ENCODE measurements at regions not wholly inside any gene's neighbourhood (a gene's known extent, or its start where the extent isn't known, plus 50 kb on each side); places are given as distances from the start of the nearest gene placed in this dataset.

DNA sequence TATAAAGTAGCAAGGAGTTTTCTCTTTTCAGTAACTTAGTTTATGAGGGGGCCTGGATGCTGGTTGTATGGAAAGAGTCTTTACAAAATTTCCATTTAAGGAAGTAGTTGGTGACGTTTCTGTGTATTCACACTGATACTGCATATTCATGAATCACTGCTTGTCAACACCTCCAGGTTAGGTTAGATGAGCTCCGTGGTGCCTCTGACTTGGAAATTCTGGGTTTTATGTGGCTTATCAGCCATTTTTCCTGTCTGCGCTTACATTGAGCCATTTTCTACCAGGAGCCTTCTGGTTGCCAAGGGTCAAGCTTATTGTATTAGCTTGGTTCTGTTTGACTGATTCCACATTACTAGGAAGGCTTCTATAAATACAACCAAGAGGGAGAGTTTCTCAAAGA lies 128.3 kb downstream of the SLC28A3 start:
- no peaks in the 10 kb centered on the region for H3K9me3 ChIP-seq
- 69 to 74% methylated on average over 3 of the region's 3 CpGs for WGBS, 2 donors
- H3K36me3 ChIP-seq = no peaks in the 10 kb centered on the region
- DNase-seq = no peak
- intact Hi-C loops (cut with DNase I) = no loop called here
- no peaks in the 10 kb centered on the region for H3K4me1 ChIP-seq
- H3K4me3 ChIP-seq = no peak overlapping the region
- TF ChIP-seq, protein P1, sequence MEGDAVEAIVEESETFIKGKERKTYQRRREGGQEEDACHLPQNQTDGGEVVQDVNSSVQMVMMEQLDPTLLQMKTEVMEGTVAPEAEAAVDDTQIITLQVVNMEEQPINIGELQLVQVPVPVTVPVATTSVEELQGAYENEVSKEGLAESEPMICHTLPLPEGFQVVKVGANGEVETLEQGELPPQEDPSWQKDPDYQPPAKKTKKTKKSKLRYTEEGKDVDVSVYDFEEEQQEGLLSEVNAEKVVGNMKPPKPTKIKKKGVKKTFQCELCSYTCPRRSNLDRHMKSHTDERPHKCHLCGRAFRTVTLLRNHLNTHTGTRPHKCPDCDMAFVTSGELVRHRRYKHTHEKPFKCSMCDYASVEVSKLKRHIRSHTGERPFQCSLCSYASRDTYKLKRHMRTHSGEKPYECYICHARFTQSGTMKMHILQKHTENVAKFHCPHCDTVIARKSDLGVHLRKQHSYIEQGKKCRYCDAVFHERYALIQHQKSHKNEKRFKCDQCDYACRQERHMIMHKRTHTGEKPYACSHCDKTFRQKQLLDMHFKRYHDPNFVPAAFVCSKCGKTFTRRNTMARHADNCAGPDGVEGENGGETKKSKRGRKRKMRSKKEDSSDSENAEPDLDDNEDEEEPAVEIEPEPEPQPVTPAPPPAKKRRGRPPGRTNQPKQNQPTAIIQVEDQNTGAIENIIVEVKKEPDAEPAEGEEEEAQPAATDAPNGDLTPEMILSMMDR (IDR thresholded peaks at IDR 0.05) = no peak
- TF ChIP-seq POLR2A (IDR thresholded peaks at IDR 0.05) = no peak
- no peak overlapping the region for H3K27ac ChIP-seq
- no peaks in the 10 kb centered on the region for H3K27me3 ChIP-seq

DNA sequence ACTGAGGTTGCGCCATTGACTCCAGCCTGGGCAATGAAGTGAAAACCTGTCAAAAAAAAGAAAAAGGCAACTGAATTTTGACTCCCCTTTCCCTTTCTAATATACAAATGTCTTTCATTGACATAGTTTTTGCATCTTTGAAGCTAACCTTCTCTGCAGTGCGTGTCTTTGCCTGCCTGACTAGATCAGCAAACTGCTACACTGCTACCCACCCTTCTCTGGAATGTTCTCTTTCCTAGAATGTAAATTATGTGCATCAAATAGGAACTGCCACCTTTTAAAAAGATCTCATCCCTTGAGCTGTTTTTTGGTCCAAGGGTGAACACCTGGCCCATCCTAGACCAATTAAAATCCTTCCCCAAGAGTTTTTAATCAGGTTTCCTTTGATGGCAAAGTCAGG lies 127.6 kb downstream of the SLC28A3 start:
- H3K4me3 ChIP-seq = no peak overlapping the region
- no peaks in the 10 kb centered on the region for H3K9me3 ChIP-seq
- no peak for TF ChIP-seq POLR2A (IDR thresholded peaks at IDR 0.05)
- TF ChIP-seq, protein P1 (IDR thresholded peaks at IDR 0.05) = no peak
- DNase-seq = no peak
- no peaks in the 10 kb centered on the region for H3K27me3 ChIP-seq
- no peak overlapping the region for H3K27ac ChIP-seq
- intact Hi-C loops (cut with DNase I) = no loop called here
- no peaks in the 10 kb centered on the region for H3K36me3 ChIP-seq
- H3K4me1 ChIP-seq = no peaks in the 10 kb centered on the region
- WGBS, 2 donors = 74 to 76% methylated on average over 2 of the region's 2 CpGs

- TF ChIP-seq, protein P1 (IDR thresholded peaks at IDR 0.05) = no peak
- TF ChIP-seq POLR2A (IDR thresholded peaks at IDR 0.05) = no peak
- no peaks in the 10 kb centered on the region for H3K27me3 ChIP-seq
- no peaks in the 10 kb centered on the region for H3K4me1 ChIP-seq
- DNase-seq = no peak
- no peaks in the 10 kb centered on the region for H3K36me3 ChIP-seq
- 75 to 82% methylated on average over 2 of the region's 2 CpGs for WGBS, 2 donors
- H3K4me3 ChIP-seq = no peak overlapping the region
- H3K9me3 ChIP-seq = no peaks in the 10 kb centered on the region
- no peak overlapping the region for H3K27ac ChIP-seq
- intact Hi-C loops (cut with DNase I) = no loop called here
Observed at GRCh38 chr9:84216151-84216550, 124.4 kb downstream of the SLC28A3 start.

- Histone ChIP-seq H3K4me3 (no peak overlapping the region), H3K27me3 (no peaks in the 10 kb centered on the region), H3K4me1 (no peaks in the 10 kb centered on the region), H3K9me3 (peaks cover 0 to 5% (median 0%) of the 10 kb centered on the region in 3 donors), H3K36me3 (no peaks in the 10 kb centered on the region), H3K27ac (no peak overlapping the region)
- TF ChIP-seq, protein P1 (IDR thresholded peaks at IDR 0.05) = no peak
- no peak for TF ChIP-seq POLR2A (IDR thresholded peaks at IDR 0.05)
- intact Hi-C loops (cut with DNase I) = no loop called here
- DNase-seq = no peak
- 77 to 80% methylated on average over 4 of the region's 4 CpGs for WGBS, 2 donors
Observed at GRCh38 chr9:84218322-84218721, 122.2 kb downstream of the SLC28A3 start.

DNA sequence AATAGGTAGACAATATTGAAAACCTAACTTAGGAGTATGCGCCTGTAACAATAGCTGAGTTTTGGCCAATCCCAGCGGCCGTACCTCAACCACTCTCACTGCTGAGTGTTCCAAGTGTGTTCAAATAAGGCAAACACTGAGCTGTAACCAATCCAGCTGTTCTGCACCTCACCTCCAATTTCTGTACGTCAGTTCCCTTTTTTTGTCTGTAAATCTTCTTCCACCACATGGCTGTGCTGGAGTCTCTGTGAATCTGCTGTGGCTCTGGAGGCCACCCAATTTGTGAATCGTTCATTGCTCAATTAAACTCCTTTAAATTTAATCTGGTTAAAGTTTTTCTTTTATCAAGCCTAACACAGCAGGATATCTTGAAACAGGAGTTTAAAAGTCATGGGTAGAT lies 116.3 kb downstream of the SLC28A3 start:
- intact Hi-C loops (cut with DNase I) = no loop called here
- H3K27ac ChIP-seq = no peak overlapping the region

More for the DNA sequence above, 116.3 kb downstream of the SLC28A3 start:
- H3K36me3 ChIP-seq = no peaks in the 10 kb centered on the region
- DNase-seq = no peak
- WGBS, 2 donors = 58 to 63% methylated on average over 5 of the region's 5 CpGs
- no peaks in the 10 kb centered on the region for H3K4me1 ChIP-seq
- TF ChIP-seq, protein P1 (IDR thresholded peaks at IDR 0.05) = no peak
- no peak for TF ChIP-seq POLR2A (IDR thresholded peaks at IDR 0.05)
- peaks cover 0 to 5% (median 0%) of the 10 kb centered on the region in 3 donors for H3K9me3 ChIP-seq
- no peak overlapping the region for H3K4me3 ChIP-seq
- no peaks in the 10 kb centered on the region for H3K27me3 ChIP-seq

Small RNAs in the stretch of these regions (small RNA-seq; reads per million reads assigned to genes)
- gene AL390838.2 = 0 reads per million in 4 donors
